GM19463 (cell line): ENCODE measurements at regions not wholly inside any gene's neighbourhood (a gene's known extent, or its start where the extent isn't known, plus 50 kb on each side); places are given as distances from the start of the nearest gene placed in this dataset.
A peak's percentile ranks its signal among the peaks of the same experiment; 100 is the strongest.
"Not testable (repeated sequence)": the region's sequence is repeated elsewhere in the genome, so short reads cannot be mapped to it uniquely, and the experiment has no call there.

Source experiments
- ATAC-seq: cut with Tn5 transposase; IDR thresholded peaks from one replicate; pipeline ENCODE4 v1.9.1; 2021; ENCODE audit warnings: mild to moderate bottlenecking, moderate library complexity; ENCODE audit not compliant: unreplicated experiment

DNA sequence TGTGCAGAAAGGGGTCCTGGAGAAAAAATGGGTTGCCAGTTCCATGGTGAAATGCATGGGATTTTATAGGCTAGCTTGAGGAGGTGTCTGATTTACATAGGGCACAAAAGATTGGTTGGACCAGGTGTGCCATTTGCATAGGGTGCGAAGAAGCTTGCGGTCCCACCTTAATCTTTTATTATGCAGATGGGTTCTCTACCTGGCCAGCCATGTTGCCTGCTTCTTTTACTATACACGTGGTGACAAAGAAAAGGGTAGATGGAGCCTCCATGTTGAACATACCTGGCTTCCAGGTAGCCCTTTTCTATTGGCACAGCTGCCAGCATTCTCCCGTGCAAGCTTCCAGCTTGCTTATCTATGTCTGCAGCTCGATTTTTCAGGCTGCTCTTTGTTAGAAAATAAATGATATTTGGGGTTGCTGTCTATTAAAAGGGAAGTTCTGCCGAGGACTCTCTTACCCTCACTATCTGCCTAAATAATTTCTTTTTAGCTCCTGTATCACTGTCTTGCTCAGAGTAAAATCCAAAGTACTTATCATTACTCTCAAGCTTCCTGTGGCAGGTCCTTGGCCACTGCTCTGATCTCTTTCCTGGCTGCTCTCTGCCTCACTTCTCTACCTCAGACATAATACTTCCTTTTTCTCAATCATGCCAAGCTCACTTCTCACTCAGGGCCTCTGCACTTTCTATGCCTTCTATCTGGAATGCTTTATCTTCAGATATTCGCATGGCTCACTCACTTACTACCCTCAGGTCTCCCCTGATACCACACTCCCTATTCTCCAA is 216.0 kb upstream of the DAAM1 start:
- no peak for ATAC-seq

DNA sequence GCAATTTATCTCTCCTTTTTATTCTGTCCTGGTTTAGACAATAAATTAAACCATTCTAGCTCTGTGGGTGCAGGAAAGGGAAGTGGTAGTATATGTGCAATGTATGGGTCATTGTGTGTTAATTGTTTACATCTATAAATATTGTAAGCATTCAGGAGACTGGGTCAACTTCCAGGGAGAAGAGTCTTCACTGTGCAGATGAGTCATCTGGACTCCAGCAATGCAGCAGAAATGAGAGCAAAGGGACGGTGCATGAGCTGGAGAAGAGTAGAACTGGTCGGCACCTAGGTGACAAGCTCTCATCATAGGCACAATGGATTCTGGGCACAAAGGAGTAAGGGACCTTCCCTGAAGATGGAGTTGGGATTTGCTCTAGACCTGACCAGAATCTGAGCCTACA is 211.1 kb upstream of the DAAM1 start:
- ATAC-seq = no peak

DNA sequence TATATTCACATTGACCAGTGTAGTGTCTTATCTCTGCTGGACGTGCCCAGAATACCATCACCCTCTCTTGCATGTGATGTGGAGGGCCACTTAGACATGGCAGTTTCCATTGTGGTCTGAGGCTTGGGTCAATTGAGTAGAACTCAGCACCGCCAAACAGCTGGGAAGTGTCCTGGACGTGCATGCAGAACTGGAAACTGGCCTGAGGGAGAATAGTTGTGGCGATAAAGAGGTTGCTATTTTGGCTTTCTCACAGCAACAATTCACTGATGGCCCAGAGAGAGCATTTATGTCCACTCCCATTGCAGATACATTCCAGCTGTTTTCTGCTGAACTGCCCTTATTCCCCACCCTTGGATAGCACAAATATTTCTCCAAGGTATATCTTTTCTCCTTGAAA is 210.1 kb upstream of the DAAM1 start:
- ATAC-seq = no peak

DNA sequence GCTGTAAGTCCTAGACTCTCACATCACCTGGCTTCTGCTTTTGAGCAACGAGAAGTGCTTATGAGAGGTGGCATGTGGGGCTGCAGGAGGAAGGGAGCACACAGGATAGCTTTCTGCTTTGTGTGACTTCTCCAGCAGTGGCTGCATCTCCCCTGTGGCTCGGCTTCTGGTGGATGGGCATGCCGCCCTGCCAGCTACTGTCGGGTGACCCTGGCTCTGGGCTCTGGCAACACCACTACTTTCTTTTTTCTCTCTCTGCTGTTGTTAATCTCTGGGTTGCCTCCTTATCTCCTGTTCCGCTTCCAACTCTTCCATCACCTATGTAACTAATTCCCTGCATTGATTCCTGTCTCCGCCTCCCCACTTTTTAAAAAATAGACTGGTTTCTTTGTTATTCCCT is 209.1 kb upstream of the DAAM1 start:
- ATAC-seq = no peak

DNA sequence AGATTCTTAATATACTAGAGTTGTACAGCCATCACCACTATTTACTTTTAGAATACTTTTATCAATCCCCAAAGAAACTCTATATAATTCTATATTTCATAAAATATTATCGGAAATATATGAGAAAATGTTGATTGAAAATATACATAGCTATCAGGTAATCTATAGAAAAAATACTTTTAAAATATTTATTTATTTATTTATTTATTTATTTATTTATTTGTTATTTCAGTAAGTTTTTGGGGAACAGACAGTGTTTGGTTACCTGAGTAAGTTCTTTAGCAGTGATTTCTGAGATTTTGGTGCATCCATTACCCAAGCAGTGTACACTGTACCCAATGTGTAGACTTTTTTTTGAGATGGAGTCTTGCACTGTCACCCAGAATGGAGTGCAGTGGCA is 206.6 kb upstream of the DAAM1 start:
- no peak for ATAC-seq

DNA sequence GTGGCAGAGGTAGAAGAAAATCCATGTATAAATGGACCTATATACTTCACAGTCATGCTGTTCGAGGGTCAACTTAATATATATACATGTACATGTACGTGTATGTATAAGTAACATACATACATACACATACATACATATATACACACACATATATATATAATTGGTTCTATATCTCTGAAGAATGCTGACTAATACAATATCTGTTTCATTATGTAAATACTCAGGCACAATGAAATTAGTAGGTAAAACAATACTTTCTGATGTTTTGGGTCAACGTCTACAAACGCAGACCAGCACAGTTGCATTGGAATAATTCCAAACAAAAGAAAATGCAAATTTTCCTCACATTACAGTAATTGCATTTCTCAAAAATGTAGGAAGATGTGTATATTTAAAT is 202.7 kb upstream of the DAAM1 start:
- ATAC-seq = no peak

DNA sequence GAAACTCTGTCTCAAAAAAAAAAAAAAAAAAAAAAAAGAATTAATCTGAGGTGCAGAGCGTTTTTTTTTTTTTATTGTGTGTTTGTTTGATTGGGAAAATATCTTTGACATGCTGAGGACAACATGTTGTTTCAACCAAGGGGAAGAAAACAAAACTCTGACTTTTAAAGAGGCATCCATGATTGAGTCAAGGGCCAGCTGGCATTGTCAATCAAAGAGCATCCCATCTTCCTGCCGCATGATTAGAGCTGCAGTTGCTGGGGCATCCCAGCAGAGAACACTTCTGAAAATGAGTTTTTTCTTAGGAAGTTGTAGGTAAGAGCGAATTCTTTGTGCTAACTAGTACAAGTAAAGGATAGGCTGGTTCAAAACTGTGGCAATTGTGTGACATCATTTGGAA is 200.9 kb upstream of the DAAM1 start:
- no peak for ATAC-seq

DNA sequence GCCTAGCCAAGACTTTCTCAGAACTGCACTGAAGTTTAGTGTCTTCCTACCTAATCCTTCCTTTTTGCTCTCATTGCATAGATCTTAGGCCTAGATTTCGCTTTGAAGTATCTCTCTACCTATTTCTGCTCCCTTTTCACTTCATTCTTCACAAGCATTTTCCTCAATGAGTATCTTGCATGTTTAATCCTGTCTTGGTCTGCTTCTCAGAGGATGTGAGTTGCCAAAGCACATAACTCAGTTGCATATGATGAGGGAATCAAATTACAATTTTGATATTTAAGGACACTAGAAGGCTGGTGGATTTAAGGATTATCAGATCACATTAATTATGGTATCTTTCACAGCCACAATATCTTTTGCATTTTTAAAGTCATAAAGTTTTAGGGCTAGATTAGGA is 195.5 kb upstream of the DAAM1 start:
- ATAC-seq = no peak

DNA sequence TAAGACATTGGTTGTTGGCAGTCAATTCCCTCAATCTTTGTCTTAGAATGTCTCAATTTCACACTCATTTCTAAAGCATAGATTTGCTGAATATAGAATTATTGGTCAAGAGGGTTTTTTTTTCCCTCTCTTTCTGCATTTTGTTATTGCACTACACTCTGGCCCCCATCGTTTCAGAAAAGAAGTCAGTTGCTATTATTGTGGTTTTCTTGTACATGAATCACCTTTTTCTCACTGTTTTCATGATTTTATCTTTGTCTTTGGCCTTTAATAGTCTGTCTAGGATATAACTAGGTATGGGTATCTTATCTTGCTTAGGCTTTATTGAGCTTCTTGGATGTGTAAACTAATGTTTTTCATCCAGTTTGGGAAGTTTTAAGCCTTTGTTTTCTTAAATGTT is 194.3 kb upstream of the DAAM1 start:
- no peak for ATAC-seq

DNA sequence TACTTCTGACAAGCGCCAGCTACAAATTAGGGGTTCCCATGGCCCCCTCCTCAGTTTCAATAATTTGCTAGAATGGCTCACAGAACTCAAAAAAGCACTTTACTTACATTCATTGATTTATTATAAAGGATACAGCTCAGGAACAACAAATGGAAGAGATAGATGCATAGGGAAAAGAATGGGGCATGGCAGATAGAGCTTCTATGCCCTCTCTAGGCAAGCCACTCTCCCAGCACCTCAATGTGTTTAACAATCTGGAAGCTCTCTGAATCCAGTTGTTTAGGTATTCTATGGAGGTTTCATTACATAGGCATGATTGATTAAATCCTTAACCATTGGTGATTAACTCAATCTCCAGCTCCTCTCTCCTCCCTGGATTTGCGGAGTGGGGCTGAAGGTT is 184.5 kb upstream of the DAAM1 start:
- ATAC-seq = no peak

DNA sequence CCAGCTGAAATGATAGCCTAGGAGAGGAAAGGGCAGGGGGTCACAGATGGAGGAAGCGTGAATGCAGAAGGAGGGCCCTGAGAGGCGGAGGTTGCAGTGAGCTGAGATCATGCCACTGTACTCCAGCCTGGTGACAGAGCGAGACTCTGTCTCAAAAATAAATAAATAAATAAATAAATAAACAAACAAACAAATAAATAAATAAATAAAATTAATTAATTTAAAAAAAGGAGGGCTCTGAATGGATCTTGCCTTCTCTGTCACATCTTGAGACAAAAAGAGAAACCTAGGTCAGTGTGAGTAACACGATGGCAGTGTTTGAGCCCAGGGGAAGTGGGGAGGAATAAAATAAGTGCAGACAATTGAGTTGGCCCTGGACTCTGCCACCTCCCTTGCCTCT is 182.3 kb upstream of the DAAM1 start:
- not testable (repeated sequence) for ATAC-seq

DNA sequence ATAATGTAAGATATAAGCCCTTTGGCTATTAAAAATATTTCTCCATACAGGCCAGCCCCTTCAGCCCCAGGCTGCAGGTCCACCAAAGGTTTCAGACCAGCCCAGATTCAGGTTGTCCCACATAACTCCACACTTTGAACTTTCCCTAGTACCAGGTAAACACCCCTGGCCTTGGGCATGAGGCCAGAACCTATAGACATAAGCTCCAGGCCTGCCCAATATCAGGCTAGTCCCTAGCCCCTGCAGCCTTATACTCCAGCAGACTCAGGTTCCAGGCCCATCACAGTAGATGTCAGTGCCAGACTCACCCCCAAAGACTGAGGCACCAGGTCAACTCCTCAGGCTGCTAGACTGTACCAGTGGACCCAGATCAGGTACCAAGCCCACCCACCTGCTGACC is 178.5 kb upstream of the DAAM1 start:
- ATAC-seq = no peak

DNA sequence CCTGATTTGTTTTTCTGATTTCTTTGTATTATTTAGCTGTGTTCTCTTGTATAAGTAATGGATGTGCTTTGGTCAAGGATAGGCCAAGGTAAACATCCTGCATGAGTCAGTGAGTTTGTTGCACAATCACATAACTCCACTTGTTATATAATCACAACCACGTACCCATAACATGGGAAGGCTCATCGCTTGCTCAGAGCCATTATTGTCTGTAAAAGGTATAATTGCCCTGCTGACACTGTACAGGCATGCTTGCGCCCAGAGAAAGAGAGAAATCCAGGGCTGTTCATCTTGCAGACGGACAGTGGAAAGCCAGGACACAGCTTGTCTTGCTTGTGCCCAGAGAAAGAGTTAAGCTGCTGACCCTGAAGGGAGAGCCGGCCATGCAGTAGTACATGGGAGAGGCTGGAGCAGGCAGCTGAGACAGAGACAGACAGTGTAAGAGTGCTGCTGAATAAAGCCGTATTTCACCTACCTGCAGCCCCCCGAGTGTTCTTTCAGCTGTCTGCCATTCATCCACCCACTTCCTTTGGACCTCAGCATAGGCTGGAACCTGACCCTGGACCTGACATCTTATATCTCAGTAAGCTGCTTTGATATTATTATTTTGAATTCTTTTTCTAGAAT is 174.7 kb upstream of the DAAM1 start:
- ATAC-seq = no peak

DNA sequence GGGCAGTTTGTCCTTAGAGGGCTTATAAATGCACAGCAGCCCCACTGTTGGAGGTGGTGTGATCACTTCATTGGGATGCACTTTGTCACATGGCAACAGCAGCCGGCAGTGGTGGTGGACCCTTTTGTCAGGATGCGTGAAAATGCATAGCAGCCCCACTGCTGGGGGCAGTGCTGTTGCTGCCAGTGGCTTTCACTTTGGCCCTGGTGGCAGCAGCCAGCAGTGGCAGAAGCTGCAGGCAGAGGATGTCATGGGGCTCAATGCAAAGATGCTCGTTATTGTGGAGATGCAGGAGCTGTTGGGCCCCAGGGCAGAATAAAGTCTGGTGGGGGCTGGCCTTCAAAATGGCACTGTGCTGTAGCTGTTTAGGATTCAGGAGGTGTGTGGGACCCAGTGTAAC is 173.0 kb upstream of the DAAM1 start:
- ATAC-seq = no peak

DNA sequence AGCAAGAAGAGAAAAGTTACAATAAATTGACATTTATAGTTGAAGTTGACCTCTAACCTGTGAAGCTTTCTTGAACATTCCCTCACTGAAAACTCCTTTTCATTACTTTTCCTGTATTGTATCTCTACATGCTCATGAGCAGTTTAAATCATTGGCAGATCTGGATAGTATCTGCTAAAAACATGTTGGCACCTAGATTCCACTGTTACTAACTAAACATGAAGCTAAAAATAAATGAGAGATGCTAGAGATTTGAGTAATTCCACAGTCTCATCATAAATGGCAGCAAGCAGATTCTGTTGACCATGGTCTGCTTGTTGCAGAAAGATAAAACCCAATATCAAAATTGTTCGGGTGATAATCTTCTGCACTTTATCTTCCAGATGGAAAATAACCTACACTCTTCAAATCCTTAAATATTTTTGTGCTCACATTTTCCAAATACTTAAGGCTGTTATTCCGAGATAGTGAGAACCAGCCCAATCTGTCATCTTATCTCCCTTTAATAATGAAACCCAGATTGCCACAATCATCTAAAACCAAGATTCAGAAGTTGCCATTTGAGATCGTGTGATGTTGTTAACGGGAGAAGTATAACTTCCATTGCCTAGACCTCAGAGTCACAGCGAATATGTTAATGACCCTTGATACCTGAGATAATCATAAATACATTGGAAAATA is 171.0 kb upstream of the DAAM1 start:
- ATAC-seq = no peak

DNA sequence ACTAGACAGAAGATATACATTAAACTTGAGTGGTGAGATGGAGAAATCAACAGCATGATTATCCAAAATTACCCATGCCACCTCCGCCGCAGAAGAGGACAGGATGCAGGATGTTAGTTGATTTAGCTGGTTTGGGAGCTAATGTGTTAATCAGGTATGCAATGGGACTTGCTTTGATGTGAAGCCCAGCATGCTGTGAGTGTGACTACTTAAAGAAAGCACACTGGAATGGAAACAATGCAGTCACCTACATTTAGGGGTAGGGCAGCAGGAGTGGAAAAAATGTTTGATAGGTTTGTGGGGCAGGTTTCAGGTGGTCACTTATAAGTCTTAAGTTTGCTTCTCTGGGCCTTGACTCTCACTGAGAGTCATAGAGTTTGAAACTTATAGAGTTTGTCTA is 170.0 kb upstream of the DAAM1 start:
- no peak for ATAC-seq

DNA sequence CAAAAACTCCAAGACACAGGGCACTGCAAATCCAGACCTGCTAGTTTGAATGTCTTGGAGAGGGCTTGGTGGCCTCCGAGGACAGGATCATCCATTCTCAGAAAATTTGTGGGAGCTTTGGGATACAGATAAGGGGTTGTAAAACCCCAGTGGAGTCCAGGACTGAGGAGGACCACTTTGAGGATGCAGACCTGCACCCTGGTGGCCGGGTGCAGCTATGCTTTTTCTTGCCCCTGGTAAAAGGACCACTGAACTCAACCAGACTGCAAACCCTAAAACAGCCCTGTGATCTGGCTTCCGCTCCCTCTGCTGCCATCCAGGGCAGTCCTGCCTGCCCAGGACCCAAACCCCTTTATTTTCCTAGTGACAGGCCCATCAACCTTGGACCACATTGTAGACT is 169.5 kb upstream of the DAAM1 start:
- no peak for ATAC-seq

DNA sequence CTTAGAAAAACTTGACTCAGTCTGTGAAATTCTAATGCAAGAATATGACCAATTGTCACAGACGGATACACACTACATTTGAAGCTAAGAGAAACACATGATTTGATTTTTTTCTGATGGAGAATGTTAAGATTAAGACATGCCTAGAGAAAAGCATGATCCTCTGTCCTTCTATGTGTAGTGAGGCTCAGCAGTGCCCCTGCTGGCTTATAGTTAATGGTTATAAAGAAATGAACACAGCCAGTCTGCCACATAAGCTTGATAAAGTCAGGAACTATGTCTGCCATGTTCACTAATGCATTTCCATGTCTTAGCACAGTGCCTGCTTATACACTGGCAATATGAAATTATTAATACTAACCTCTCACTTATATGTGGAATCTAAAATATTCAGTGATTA is 168.1 kb upstream of the DAAM1 start:
- no peak for ATAC-seq

DNA sequence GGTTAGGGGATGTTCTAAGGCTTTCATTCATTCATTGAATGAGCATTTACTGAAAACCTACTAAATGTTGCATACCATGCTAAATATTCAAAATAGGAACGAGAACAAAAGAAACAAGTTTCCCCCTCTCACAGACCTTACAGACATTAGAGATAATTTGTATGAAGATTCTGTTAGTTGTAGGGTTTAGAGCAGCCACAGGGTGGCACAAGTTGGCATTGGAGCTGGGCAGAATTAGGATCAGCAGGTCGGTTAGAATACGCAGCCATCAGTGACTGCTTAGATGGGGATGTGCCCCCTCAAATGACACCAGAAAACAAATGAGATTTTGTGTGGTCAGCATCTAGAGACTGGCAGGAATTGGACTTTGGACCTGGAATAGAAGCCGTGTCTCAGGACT is 166.3 kb upstream of the DAAM1 start:
- no peak for ATAC-seq

DNA sequence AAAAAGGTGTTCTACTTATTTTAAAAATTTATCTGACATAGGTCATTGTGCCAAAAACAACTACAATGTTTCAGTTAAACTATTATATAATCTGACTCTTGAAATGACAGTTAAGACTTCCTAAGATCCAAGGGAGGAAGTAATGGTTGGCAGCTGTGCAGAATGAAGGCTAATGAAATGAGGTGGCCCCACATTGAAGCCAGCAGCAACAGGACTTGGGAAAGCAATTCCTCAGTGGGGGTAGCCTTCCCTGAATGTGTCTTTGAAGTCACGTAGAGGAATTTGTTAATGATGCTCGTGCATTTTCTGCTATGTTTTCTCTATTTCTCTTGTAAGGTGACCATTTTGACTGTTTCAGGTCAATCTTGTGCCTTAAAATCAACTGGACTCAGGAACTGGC is 162.4 kb upstream of the DAAM1 start:
- ATAC-seq = no peak

DNA sequence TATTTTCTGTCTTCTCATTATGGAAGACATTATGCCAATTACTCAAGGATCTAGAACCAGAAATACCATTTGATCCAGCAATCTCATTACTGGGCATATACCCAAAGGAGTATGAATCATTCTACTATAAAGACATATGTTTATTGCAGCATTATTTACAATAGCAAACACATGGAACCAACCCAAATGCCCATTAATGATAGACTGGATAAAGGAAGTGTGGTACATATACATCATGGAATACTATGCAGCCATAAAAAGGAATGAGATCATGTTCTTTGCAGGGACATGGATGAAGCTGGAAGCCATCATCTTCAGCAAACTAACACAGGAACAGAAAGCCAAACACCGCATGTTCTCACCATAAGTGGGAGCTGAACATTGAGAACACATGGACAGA is 161.8 kb upstream of the DAAM1 start:
- ATAC-seq = not testable (repeated sequence)

DNA sequence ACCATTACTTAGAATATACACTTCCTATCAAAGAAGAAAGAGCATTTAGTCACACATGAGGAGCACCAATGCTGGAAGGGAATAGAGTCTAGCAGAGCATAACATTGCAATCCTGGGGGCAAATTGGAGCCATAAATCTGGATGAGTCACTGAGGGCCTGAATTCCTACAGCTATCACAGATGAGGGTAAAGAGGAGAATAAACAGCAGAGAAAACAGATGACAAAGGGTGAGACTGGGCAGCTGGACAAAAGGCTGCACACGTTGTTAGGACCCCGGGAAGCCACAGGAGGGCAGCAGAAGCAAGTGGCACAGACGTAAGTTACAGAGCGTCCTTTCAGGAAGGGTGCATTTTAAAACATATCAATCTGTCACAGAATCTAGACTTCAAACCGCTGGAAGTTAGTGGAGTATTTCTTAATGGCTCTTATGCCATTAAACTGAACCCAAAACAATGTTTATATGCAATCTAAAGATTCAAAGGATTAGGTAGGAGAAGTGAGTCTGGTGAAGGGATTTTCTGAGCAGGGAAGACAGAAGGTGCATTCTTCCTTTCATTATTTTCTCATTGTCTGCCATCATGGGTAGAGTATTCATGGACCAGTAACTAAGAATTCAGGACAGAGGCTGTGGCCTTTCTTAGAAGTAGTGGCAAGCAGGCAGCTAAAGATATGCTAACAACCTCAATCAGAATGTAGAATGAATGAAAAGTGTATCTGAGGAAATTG is 159.8 kb upstream of the DAAM1 start:
- peak; percentile 96 for ATAC-seq
